B cell (primary cell): ENCODE measurements at regions not wholly inside any gene's neighbourhood (a gene's known extent, or its start where the extent isn't known, plus 50 kb on each side); places are given as distances from the start of the nearest gene placed in this dataset.

Experiments
- EZH2 ChIP-seq: IDR thresholded peaks from 2 replicates; pipeline ENCODE4 v1.6.1; 2012; ENCODE audit warnings: borderline replicate concordance, low read depth, mild to moderate bottlenecking, moderate library complexity, low read length; ENCODE audit not compliant: insufficient read depth, poor library complexity, severe bottlenecking
- TF ChIP-seq, protein P1 (sequence below): fragments of 200-600 bp; IDR thresholded peaks from one replicate; pipeline ENCODE4 v1.8.0; 2022; ENCODE audit warnings: antibody characterized with exemption, mild to moderate bottlenecking

DNA sequence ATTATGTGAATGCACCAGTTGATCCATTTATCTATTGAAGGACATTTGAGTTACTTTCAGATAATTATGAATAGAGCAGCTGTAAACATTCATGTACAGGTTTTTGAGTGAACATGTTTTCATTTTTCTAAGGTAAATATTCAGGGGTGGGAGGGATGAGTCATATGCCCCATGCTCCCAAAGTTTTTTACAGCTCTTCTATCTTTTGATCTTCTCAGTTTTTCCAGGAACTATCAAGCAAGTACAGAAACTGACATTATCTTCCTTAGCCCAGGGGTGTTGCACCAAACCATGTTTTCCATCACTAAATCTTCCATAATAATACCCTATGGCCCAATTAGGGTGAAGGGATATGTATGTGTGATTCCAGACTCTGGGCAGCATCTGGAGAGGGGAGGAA is 384.5 kb downstream of the EMP1 start:
- no peak for TF ChIP-seq EZH2
- TF ChIP-seq, protein P1, sequence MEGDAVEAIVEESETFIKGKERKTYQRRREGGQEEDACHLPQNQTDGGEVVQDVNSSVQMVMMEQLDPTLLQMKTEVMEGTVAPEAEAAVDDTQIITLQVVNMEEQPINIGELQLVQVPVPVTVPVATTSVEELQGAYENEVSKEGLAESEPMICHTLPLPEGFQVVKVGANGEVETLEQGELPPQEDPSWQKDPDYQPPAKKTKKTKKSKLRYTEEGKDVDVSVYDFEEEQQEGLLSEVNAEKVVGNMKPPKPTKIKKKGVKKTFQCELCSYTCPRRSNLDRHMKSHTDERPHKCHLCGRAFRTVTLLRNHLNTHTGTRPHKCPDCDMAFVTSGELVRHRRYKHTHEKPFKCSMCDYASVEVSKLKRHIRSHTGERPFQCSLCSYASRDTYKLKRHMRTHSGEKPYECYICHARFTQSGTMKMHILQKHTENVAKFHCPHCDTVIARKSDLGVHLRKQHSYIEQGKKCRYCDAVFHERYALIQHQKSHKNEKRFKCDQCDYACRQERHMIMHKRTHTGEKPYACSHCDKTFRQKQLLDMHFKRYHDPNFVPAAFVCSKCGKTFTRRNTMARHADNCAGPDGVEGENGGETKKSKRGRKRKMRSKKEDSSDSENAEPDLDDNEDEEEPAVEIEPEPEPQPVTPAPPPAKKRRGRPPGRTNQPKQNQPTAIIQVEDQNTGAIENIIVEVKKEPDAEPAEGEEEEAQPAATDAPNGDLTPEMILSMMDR: no peak
